T-helper 1 cell treated with Interleukin-12 subunit alpha and Interleukin-12 subunit beta and Interleukin-4 antibody, amounts not matched to agents 30 ng/mL and 1 ng/mL, for 36 hours (primary cell): ENCODE measurements at regions not wholly inside any gene's neighbourhood (a gene's known extent, or its start where the extent isn't known, plus 50 kb on each side); places are given as distances from the start of the nearest gene placed in this dataset.

Experiments
- intact Hi-C: fragments of 100-400 bp; cut with micrococcal nuclease; formaldehyde crosslinking; loops from one replicate; pipeline ENCODE4 v1.15.1; 2024

DNA sequence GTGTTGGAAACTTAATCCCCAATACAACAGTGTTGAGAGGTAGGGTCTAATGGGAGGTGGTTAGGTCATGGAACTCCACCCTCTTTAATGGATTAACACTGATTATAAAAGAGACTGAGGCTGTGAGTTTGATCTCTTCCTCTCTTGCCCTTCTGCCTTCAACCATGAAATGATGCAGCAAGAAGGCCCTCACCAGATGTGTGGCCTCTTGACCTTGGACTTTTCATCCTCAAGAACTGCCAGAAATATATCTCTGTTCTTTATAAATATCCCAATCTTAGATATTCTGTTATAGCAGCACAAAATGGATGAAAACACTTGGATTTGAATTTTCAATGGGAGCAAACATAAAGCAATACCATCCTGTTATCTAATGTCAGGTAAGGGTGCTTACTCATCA, 67.6 kb downstream of the NMUR2 start:
- intact Hi-C loops, result no loop called here

DNA sequence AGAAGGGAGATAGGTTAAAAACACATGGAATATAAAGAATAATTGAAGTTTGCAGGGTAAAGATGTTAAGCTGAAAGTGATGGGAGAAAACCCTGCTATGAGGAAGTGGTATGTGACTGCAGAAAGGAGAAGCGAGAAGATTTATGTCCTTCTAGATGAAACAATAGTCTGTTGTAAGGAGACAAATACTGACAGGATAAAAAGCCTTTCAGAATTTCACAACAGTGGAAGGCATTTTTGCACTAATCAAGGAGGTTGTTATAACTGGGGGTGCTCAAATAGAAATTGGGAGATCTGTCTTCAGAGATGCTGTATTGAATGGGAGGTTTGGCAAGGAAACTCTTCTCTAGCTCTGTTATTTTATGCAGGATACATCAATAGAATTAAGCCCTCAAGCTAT, 69.6 kb downstream of the NMUR2 start:
- intact Hi-C loops, result loop anchor here (1.0 kb wide), 1 partner anchor 12 kb away; no protein-coding TSS in a partner anchor

DNA sequence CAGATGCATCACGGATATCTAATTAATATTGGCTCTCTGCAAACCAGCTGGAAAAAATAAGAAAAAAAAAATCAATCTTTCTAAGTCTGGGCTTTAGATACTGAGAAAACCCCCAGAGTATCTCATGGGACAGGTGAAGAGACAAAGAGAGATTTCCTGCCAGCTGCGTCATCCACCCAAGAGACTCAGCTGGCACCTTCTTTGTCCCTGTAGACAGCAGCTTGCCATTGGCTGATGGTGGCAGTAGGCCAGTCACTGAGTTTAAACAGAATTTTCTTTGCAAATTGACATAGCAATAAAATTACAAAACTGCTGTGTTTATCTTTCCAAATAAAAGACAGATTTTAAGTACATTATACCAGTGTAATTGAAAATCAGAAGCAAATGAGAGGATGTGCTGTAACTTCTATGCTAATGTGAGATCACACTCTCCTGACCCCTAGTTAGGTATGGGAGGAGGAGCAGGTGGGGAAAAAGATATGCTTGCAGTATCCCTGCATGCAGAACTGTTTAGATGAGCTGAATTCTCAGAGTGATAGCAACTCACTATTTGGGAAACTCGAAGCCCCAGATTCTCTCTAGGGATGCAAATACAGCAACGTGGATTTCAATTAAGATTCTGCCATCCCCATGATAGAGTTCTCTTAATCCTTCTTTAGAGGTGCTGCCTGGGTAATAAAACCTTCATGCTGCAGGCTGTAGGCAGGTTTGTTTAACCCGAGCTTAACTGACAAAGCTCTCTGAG, 72.2 kb downstream of the NMUR2 start:
- intact Hi-C loops, result loop anchor here (2.0 kb wide), 1 partner anchor 18 kb away; no protein-coding TSS in a partner anchor

DNA sequence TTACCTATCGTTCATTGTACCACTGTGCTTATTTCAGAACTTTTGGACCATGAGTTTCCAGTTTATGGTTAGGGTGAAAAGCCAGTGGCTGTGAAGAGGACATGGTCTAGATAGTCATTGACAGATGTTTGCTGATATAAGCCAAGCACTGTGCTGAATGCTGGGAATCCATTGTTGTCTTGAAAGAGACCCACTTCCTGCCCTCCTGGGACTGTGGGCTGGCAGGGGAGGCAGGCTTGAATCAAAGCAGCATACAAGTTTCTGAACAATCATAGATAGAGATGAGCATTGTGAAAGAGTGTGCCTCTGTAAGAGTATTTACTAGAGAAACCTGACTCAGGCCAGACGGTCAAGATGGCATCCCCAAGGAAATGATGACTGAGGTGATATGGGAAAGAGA, 73.4 kb downstream of the NMUR2 start:
- intact Hi-C loops, result loop anchor here (2.0 kb wide), 1 partner anchor 19 kb away; no protein-coding TSS in a partner anchor

DNA sequence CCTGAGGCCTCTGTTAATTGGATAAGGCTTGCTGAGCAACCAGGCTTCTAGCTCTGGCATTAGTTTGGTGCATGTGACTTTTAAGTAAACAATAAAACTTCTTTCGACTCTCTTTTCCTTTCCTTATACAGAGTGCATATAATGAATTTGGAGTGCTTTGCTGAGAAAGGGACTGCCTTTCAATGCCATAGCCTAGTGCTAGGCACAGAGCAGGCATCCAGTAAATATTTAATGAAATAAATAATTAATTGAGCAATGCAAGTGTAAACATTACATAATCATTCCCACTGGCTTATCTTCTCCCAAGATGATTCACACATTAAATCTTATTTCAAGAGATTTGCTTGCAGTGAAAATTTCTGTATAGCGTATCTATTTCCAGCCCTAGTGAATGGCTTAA, 74.1 kb downstream of the NMUR2 start:
- intact Hi-C loops, result no loop called here

DNA sequence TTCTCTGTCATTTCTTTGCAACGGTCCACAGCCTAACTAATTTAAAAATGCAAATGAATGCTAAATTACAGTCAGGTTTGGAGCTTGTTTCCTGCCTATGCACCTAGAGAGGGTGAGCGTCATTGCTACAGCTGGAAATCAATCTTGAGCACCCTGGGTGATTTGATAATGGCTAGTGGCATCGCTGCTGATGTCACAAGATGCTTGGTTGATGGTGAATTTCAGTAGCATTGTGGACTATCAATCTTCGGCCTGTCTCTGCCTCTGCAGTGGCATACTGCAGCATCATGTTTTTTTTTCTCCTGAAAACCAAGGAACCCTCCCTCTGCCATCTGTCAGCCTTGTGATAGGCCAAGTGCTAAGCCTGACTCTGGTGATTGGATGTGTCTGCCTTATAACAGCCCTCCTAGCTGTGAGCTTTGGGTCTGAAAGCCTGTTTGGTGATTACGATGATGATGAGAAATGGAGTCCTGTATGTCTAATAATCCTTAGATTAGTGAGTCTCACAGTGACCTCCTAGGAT, 75.3 kb downstream of the NMUR2 start:
- intact Hi-C loops, result no loop called here

DNA sequence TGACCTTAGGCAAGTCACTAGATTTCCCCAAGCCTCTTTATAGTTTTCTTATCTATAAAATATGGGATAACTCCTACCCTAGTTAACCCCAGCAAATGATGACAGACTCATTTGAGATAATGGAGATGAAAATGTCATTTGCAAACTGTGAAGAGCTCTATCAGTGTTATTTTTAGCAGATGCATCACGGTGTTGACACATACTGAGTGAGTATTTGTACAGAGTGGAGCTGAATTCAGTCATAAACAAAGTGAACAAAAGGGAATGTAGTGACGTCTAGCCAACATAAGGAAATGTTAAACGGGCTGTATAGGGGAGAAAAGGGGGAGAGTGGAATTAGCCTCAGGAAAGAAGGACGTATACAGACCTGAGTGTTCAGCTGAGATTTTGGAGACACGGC, 75.9 kb downstream of the NMUR2 start:
- intact Hi-C loops, result no loop called here

DNA sequence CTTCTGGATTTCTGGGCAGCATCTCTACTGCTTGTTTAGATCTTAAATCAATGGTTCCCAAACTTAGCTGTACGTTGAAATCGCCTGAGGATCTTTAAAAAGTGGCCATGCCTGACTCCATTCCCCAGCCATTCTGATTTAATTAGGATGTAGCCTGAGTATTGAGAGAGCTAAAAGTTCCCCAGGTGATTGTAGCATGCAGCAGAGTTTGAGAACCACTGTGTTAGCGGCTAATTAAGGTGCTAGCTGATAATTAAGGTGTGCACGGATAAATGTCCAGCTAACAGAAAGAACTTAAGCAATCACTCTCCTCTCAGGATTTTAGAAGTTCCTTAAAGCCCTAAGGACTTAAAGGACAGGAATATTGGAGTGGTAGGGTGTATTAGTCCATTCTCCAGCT, 89.1 kb downstream of the NMUR2 start:
- intact Hi-C loops, result no loop called here

DNA sequence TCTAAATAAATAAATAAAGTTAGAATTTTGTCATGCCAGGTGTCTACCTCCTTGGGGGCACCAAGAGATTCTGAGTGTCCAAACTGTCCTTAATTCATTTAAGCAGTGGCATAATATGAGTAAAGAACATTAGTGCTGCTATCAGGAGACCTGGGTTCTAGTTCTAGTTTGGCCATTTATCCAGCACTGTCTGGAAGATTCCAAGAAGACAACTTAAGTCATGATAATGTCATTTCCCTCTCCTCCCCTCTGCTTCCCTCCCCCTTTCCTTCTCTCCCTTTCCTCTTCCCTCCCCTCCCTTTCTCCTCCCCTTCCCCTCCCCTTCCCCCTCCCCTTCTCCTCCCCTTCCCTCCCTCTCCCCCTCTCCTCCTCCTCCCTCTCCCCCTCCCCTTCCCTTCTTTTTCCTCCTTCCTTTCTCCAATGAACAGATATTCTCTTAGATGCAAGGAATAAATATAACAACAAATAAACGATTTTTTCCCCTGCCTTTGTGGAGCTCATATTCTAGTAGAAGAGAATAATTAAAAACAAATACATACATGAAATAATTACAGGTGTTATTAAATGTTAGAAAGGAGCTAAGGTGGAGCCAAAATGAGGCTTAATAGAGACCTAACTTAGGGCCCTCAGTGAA, 90.8 kb downstream of the NMUR2 start:
- intact Hi-C loops, result no loop called here

DNA sequence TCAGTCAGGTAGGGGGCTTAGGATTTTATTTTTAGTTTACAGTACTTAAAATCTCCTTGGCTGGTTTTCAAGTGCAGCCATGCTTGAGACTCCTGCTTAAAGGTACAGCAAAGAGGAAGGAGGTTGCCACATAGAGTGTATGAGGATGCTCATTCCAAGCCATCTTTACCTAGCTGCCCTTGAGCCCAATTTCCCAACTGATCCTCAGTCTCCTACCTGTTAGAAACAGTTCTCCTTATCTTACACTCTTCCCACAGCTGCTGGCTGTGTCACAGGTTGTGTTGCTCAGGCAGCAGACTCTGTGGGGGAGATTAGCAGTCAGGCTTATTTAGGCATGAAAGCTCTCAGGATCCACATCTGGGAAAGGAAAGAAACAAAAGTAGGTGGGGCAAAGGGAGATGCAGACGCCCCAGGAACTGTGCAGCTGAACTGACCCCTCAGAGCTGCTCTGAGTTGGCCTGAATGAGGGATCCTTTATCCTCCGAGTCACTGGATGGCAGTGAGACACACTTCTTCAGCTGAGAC, 95.1 kb downstream of the NMUR2 start:
- intact Hi-C loops, result no loop called here

DNA sequence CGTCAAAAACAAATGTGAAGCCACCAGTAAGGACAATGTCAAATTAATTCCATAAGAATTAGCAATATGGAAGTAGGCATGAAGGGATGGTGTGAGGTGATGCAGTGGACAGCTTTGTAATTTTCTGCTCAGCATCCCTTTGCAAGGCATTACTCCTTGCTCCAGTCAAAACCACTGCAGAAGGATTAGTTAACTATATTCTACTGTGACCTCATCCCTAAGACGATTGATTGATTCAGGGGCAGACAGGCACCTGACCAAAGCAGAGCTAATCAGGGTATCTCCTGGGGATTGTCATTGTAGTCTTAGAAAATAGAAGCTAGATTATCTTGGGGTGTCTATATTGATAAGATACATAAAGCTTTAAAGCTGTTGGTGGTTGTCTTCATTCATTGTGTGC, 98.7 kb downstream of the NMUR2 start:
- intact Hi-C loops, result no loop called here

DNA sequence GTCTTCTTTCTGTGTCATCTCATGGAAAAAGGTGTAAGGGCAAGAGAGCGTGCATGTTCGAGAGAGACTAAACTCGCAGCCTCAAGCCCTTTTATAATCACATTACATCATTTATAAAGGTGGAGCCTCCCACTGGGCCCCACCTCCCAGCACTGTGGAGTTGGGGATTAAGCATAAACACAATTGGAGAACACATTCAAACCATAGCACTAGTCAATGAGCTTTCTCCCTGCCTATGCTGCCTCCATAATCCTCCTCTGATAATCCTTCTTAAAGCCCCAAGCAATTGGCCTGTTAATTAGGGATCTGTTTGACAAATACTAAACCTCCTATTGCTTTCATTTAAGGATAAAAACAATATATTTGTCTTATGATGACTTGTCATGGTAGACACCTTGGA, 99.6 kb downstream of the NMUR2 start:
- intact Hi-C loops, result no loop called here

DNA sequence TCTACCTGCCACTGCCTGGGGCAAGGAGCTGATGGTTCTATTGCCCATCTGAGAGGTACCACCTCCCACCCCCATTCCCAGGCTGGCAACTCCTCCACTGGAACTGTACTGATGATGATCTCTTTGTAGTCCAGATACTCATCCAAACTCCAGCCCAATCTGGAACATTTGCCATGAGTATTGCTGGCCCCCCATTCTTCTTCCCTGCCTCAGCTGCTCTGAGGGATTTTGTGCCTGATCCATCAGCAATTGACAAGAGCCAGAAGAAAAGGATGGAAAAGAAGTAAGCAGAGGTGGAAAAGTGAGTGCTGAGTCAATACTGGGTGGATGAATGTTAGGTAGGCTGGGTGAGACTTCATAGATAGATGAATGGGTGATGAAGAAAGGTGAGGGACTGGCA, 101.2 kb downstream of the NMUR2 start:
- intact Hi-C loops, result no loop called here

DNA sequence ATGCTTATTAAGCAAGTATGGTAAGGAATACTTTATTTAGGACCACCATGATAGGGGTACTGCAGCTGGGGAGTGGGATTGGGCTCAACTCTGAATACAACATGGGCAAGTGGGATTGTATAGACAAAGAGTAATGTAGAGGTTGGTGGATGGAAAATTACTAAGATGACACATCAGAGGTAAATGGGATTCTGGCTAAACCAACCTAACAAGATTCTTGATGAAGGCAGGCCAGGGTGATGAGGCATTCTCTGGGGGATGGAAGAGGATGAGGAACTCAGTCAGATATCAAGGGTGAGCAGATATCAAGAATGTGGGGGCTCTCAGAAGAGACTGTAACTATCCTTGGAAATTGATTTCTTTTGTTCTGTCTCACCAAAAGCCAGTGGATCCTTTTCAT, 107.2 kb downstream of the NMUR2 start:
- intact Hi-C loops, result no loop called here

DNA sequence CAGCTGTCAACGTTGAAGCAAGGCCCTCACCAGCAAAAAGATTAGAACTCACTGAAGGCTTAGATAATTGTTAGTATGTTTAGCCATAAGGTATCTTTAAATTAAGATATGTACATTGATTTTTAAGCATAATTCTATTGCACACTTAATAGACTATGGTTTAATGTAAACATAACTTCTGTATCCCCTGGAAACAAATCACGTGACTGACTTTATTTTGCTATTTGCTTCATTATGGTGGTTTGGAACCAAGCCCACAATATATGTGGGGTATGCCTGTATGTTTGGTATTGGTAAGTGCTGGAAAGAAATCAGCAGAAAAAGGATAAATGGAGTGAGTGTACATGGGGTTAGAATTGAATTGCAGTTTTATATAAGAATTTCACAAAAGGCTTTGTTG, 111.9 kb downstream of the NMUR2 start:
- intact Hi-C loops, result no loop called here

DNA sequence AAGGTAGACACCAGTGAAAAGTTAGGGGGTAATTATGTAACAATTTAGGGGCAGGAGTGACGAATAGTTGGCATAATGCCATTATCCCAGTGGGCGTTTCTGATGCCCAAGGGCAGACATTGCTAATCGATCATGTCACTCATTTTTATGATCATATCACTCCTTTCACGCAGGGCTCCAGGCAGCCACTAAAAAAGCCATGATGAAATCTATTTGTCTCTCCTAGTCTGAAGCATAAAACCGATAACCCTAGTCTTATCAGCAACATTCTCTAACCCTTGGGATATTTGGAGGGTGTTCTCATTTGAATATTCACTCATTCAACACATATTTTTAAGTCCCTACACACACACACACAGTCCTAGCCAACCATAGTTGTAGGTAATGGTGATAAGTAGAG, 114.9 kb downstream of the NMUR2 start:
- intact Hi-C loops, result no loop called here

DNA sequence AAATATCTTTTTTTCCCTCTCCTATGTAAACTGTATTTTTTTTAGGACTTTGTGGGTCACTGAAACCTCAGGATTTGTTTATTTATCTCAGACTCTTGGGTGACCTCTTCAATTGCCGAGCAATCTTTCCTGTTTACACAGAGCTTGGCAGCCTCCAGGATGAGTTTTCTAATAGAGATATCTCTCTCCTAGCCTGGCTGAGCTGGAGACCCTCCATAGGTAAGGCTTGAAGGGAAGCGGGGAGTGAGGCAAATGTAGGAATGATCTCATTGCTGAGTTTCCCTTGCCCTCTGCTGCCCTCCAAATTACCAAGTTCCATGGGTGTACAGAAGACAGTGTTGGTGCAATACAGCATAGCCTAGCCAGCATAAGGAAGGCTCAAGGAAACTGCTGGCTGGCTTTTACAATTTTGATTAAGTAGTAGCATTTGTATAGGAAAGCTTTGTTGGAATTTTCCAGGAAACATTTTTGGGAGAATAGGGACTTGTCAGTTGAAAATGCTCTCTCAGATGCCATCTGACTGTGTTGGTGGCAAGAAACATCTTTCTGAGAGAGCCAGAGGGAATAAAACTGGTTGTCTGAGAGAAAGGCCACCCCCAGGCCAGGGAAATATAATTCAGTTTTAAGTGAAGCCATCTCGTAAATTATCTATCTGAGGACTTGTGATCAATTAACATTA, 116.0 kb downstream of the NMUR2 start:
- intact Hi-C loops, result no loop called here

DNA sequence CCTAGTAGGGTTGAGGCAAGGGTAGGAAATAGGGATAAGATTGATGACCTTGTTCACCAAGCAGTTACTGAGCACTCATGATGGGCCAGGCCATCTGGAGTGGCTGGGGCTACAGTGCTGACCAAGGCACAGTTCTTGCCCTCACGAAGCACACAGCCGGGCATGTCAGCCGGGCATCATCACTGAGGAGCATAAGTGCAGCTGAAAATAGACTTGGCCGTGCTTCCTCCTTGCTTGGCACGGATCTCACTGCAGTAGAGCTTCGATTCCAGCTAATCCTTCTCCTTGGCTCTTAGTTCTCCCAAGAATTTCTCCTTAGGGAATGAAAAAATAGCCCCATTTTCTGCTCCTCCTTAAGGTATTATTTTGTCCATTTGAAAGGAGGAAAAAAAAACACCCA, 116.6 kb downstream of the NMUR2 start:
- intact Hi-C loops, result no loop called here

DNA sequence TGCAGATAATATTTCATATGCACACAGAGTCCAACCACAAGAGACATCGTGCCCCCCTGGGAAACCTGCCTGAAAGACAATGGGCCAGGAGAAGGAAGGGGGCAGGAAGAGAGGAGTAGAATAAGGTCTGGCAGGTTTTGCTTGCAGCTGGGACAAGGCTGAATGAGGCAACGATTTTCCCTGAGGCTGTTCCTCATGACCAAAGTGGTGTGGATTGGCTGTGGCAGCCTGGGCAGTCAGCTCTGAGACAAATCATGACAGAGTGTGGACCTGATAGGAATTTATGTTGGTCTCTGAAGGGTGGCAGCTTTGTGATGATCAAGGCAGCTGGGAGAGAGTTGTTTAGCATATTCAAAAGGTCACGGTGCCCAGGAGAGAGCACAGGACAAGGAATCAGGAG, 119.3 kb downstream of the NMUR2 start:
- intact Hi-C loops, result no loop called here

DNA sequence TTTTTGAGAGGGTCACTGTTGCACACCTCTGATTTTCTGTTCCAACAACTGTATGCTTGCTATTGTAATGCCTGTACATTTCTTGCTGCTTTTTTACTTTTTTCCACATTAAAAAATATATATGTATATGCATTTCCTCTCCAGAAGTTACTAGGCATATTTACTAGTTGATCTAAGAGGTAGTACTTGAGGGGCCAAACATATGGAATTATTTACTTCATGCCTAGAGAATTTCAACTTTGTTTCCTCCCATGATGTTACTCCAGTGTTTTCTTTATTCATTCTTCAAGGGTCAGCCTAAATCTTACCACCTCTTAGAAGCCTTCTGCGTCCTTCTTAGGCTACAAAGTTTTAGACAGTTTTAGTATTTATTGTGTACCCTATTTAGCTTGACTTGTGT, 122.7 kb downstream of the NMUR2 start:
- intact Hi-C loops, result no loop called here

DNA sequence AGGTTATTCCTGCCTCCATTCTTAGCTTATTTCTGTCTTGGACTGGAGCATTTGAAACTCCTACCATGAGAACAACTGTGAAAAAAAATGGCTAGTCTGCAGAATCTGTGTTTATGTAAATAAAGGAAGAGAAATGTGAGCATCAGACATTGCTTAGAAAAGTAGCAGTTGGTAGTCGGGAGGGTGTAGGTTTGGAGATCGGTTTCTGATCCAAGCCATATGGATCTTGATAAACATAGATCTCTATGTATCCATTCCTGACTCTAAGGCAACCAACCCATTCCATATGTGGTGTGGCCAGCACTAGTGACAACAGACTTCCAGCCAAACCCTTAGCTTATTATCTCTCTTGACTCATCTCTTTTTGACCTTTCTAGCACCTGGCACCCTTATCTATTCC, 127.1 kb downstream of the NMUR2 start:
- intact Hi-C loops, result no loop called here

DNA sequence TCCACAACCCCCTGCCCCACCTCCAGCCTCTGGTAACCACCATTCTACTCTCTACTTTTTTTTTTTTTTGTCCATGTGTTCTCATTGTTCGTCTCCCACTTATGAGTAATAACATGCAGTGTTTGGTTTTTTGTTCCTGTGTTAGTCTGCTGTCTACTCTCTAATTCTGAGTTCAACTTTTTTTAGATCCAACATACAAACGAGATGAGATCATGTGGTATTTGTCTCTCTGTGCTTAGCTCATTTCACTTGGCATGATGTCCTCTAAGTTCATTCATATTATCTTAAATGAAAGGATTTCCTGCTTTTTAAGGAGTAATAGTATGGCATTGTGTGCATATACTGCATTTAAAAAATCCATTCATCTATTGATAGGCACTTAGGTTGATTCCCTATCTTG, 130.9 kb downstream of the NMUR2 start:
- intact Hi-C loops, result no loop called here
